ENCODE measurements at regions not wholly inside any gene's neighbourhood (a gene's known extent, or its start where the extent isn't known, plus 50 kb on each side); places are given as distances from the start of the nearest gene placed in this dataset.

GRCh38 chr2:164178835-164179465 lies 442.3 kb downstream of the GRB14 start:
- DNase-seq (ENCODE audit: low spot score) = no peak

- DNase-seq (ENCODE audit: low spot score) = no peak
Measured at GRCh38 chr2:164164602-164165001, 428.8 kb upstream of the FIGN start.

GRCh38 chr2:164155558-164155957 lies 419.8 kb upstream of the FIGN start:
- DNase-seq (ENCODE audit: low spot score) = no peak

GRCh38 chr2:164151522-164151921 lies 415.7 kb upstream of the FIGN start:
- DNase-seq (ENCODE audit: low spot score) = no peak

GRCh38 chr2:164150604-164151003 lies 414.8 kb upstream of the FIGN start:
- DNase-seq (ENCODE audit: low spot score) = no peak

- no peak for DNase-seq (ENCODE audit: low spot score)
Measured at GRCh38 chr2:164146441-164146840, 410.6 kb upstream of the FIGN start.

- DNase-seq (ENCODE audit: low spot score) = no peak
Measured at GRCh38 chr2:164145093-164145987, 409.5 kb upstream of the FIGN start.

GRCh38 chr2:164143183-164143930 lies 407.5 kb upstream of the FIGN start:
- DNase-seq (ENCODE audit: low spot score) = no peak

GRCh38 chr2:164142755-164143154 lies 406.9 kb upstream of the FIGN start:
- DNase-seq (ENCODE audit: low spot score) = no peak

- DNase-seq (ENCODE audit: low spot score) = no peak
Measured at GRCh38 chr2:164141271-164141670, 405.5 kb upstream of the FIGN start.

- no peak for DNase-seq (ENCODE audit: low spot score)
Measured at GRCh38 chr2:164138750-164139149, 402.9 kb upstream of the FIGN start.

- DNase-seq (ENCODE audit: low spot score) = no peak
Measured at GRCh38 chr2:164134336-164134735, 398.5 kb upstream of the FIGN start.

GRCh38 chr2:164127971-164128527 lies 392.2 kb upstream of the FIGN start:
- no peak for DNase-seq (ENCODE audit: low spot score)

GRCh38 chr2:164126960-164127660 lies 391.3 kb upstream of the FIGN start:
- no peak for DNase-seq (ENCODE audit: low spot score)

GRCh38 chr2:164115806-164116205 lies 380.0 kb upstream of the FIGN start:
- DNase-seq (ENCODE audit: low spot score) = no peak

GRCh38 chr2:164114937-164115336 lies 379.1 kb upstream of the FIGN start:
- no peak for DNase-seq (ENCODE audit: low spot score)

GRCh38 chr2:164112105-164112504 lies 376.3 kb upstream of the FIGN start:
- no peak for DNase-seq (ENCODE audit: low spot score)

GRCh38 chr2:164110515-164110914 lies 374.7 kb upstream of the FIGN start:
- DNase-seq (ENCODE audit: low spot score) = no peak

- no peak for DNase-seq (ENCODE audit: low spot score)
Measured at GRCh38 chr2:164109006-164109405, 373.2 kb upstream of the FIGN start.

- DNase-seq (ENCODE audit: low spot score) = no peak
Measured at GRCh38 chr2:164103271-164103670, 367.5 kb upstream of the FIGN start.

GRCh38 chr2:164102366-164102765 lies 366.6 kb upstream of the FIGN start:
- no peak for DNase-seq (ENCODE audit: low spot score)

- DNase-seq (ENCODE audit: low spot score) = no peak
Measured at GRCh38 chr2:164091673-164092072, 355.9 kb upstream of the FIGN start.
